A172 (cell line): ENCODE measurements at regions not wholly inside any gene's neighbourhood (a gene's known extent, or its start where the extent isn't known, plus 50 kb on each side); places are given as distances from the start of the nearest gene placed in this dataset.
A peak's percentile ranks its signal among the peaks of the same experiment; 100 is the strongest.

Experiments used
- DNase-seq: peaks from one replicate; pipeline ENCODE4 v3.0.0-alpha.2; 2015; ENCODE audit warnings: low spot score

- no peak for DNase-seq
Measured at GRCh38 chr2:12341920-12342319, 374.8 kb upstream of the TRIB2 start.

GRCh38 chr2:12343141-12343540, 373.6 kb upstream of the TRIB2 start:
- DNase-seq, result no peak

DNA sequence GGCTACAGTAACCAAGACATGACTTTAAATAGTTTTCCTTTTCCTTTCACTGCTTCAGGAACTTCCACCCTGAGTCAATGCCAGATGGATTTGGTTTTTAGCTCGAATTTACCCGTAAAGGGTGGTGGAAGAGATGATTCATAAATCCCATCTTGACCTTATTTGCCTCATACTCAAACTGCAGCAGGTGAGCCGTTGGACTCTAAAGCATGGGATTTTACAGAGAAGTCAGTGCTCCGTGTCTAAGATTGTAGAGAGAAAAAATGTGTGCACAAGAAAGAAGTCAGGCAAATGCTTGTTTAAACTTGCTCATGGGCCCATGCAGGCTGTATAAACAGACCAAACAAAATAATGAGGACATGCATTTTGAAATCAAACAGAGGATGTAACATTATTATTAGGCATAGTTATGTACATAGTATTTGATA, 369.7 kb upstream of the TRIB2 start:
- no peak for DNase-seq

DNA sequence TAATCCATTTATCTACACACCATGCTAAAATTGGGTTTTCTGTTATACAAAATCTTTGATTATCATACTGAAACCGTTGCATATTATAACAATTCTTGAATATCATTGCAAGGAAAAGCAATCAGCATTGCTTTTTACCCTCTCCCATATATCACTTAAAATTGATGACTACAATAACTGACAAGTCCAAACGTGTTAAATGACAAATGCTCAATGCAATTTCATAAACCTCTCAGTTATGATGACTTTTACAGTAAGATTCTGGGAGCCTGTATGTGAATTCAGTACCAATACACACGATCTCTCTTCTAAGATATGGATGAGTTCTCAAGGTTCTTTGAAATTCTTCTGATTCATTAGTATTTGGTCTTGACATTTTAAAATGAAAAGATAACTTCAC, 368.5 kb upstream of the TRIB2 start:
- no peak for DNase-seq

- DNase-seq, result no peak
Measured at GRCh38 chr2:12350821-12351220, 365.9 kb upstream of the TRIB2 start.

GRCh38 chr2:12352889-12353288, 363.8 kb upstream of the TRIB2 start:
- no peak for DNase-seq

DNA sequence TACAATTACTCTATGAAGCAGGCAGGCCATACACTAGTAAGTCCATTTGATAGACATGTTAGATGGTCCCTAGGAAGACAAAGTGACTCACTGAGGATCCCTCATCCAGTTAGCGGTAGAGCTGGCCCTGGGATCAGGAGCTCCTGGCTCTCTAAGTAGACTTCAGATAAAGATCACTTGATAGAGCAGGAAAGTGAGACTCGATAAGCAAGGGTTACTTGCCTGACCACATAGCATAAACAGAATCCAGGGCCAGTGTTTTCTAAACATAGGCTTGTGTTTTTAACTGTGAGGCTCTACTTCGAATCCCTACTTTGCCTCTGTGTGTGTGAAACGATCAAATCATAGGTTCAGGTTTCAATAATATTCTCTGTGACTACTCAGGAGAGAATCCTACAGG, 355.2 kb upstream of the TRIB2 start:
- no peak for DNase-seq

GRCh38 chr2:12363138-12363537, 353.6 kb upstream of the TRIB2 start:
- DNase-seq, result no peak

GRCh38 chr2:12363569-12363968, 353.2 kb upstream of the TRIB2 start:
- DNase-seq, result no peak

GRCh38 chr2:12369566-12369965, 347.2 kb upstream of the TRIB2 start:
- DNase-seq, result no peak

DNA sequence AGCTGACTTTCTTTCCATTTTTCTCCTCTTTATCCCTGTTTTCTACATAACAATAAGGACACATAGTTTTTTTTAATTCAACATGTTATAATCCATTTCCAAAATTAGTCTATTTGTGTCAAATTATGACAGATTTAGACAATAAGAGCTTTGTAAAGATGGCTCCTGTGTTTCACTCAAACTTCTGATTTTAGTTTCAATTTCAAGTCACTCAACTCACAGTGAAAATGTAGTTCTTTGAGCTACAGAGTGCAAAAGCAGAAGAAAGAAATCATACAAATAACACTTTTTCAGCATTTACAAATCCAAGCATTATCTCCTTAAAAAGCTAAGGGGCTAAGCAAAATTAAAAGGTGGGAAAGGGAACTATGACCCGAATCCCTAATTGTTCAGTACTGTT, 340.7 kb upstream of the TRIB2 start:
- DNase-seq, result no peak

- no peak for DNase-seq
Measured at GRCh38 chr2:12379143-12379542, 337.6 kb upstream of the TRIB2 start.

DNA sequence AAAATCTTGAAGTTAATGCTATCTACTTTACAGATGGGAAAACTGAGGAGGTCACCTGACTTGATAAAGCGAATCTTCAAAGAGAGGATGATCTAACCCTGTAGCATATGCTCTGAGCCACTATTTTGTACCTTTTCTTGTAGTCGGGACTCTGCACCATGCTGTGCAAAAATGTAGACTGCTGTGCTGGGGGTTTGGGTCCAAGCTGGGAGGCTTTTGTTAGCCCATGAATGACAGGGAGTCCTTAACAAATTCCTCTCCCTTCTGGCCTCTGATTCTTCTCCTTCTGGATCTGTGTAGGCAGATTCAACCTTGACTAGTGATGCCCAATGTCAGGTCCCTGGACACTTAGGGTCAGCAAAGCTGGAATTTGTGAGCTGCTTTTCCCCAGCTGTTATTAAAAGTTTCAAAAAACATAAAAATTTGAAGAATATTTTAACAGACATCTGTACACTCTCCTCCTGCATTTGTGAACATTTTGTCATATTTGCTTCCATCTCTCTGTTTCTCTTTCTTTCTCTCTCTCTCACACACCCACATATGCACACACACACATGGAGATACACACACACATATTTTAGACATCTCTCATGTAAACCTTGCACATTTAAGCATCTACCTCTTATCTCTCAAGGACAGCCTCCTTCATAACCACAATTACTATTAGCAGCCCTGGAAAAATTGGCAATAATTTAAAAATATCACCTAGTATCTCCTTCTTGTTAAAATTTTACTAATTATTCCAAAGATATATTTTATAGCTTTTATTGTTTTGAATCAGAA, 335.0 kb upstream of the TRIB2 start:
- no peak for DNase-seq

GRCh38 chr2:12382366-12382765, 334.4 kb upstream of the TRIB2 start:
- DNase-seq, result no peak

DNA sequence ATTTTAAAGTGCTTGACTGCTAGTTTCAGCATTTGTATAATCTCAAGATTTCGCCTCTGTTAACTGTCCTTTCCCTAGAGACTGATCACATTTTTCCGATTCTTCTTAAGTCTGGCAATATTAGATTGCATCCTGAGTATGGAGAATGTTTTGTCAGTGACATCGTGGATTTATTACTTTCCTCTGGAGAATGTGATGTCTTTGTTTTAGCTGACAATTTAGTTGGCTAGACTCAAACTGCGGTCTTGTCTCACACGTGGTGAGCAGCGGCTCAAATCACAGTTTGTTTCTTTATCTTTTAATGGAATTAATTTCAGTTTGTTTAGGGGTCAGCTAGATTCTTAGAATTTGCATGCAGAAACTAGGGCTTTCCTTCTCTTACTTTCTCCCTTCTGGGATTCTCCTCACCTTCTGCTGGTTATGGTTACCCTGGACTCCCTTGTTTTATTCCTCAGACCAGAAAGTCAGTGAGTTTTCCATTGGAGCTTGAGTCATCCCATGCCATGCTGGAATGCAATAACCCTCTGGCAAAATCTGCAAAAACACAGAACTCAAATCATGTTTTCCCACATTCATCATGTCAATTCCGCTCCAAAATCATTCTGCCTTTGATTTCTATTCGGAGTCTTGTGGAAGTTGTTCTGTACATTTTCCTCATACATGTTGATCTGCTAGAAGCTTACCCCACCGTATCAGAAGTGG, 327.2 kb upstream of the TRIB2 start:
- DNase-seq, result peak; percentile 68

- DNase-seq, result no peak
Measured at GRCh38 chr2:12391116-12391515, 325.6 kb upstream of the TRIB2 start.

DNA sequence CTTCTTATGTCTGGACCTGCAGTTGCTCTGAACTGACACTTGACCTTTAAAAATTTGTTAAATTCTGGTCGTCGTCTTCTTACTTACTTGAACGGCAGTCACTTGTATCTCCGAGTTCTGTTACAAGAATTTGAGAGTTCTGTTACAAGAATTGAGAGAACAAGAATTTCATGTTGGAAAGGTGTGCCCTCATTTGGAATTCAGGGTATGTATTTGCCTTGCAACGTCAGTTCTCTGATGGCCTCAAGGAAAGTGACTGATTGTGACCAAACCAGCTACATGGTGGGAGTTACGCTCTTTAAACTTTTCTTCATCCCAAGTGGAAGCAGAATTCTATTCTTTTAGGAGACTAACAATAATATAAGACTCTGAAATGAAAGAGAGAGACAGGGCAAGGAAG, 320.0 kb upstream of the TRIB2 start:
- no peak for DNase-seq

GRCh38 chr2:12397854-12398253, 318.9 kb upstream of the TRIB2 start:
- no peak for DNase-seq

GRCh38 chr2:12399240-12399639, 317.5 kb upstream of the TRIB2 start:
- DNase-seq, result no peak

- DNase-seq, result no peak
Measured at GRCh38 chr2:12400543-12400942, 316.2 kb upstream of the TRIB2 start.

DNA sequence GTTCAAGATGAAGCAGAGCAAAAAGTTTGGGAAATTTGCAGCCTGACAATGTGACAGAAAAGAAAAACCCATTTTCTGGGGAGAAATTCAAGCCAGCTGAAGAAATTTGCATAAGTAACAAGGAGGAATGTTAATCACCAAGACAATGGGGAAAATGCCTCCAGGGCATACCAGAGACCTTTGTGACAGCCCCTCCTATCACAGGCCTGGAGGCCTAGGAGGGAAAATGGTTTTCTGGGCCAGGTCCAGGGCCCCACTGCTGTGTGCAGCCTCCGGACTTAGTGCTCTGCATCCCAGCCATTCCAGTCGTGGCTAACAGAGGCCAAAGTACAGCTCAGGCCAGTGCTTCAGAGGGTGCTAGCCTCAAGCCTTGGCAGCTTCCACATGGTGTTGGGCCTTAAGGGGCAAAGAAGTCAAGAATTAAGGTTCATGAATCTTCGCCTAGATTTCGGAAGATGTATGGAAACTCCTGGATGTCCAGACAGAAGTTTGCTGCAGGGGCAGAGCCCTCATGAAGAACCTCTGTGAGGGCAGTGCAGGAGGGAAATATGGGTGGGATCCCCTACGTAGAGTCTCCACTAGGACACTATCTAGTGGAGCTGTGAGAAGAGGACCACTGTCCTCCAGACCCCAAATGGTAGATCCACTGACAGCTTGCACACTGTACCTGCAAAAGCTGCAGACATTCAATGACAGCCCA, 314.1 kb upstream of the TRIB2 start:
- no peak for DNase-seq

DNA sequence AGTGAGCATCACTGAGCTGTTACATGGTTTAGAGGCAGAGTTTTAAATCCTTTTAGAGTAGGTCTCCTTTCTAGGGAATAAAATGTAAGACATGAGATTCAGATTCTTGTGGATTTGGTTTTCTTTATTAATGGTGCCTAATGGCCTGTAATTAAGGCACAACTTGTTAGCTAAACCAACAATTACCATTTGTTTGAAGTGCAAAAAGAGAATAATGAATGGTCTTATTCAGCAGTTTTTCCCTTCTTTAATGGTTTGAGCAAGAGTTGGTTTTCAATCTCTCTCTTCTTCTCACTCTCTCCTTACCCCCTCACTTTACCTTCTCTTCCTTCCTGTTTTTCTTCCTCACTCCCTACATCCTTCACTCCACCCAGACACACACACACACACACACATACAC, 312.2 kb upstream of the TRIB2 start:
- DNase-seq, result no peak

- DNase-seq, result no peak
Measured at GRCh38 chr2:12407160-12407559, 309.6 kb upstream of the TRIB2 start.
